ENCODE measurements at regions not wholly inside any gene's neighbourhood (a gene's known extent, or its start where the extent isn't known, plus 50 kb on each side); places are given as distances from the start of the nearest gene placed in this dataset.

DNA sequence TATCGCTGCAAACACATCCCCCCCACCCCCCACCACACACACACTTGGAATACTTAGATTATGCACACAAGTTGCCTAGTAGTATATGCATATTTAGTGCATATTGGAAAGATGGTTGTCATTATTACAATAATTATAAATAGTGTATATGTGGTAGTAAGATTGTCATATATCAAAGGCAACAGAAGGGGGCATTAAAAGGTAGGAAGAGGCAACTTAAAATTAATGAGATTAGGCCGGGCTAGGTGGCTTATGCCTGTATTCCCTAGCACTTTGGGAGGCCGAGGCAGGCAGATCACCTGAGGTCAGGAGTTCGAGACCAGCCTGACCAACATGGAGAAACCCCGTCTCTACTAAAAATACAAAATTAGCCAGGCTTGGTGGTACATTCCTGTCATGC lies 52.1 kb downstream of the GSC start:
- DNase-seq (ENCODE audit: low spot score) = no peak

DNA sequence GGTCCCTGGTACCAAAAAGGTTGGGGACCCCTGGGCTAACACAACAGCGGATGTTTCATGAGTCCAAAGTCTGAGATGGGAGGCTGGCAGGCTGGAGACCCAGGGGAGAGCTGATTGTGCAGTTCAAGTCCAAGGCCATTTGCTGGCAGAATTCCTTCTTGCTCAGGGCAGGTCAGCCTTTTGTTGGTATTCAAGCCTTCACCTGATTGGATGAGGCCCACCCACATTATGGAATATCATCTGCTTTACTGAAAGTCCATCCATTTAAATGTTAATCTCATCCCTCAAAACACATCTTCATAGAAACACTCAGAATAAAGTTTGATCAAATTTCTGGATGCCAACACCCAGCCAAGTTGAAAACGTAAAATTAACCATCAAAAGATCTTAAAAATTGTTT lies 52.9 kb downstream of the GSC start:
- no peak for DNase-seq (ENCODE audit: low spot score)

- no peak for DNase-seq (ENCODE audit: low spot score)
Observed at GRCh38 chr14:94713115-94713514, 56.8 kb downstream of the GSC start.

GRCh38 chr14:94710731-94711130 lies 59.2 kb downstream of the GSC start:
- no peak for DNase-seq (ENCODE audit: low spot score)

GRCh38 chr14:94707494-94707893 lies 62.4 kb downstream of the GSC start:
- DNase-seq (ENCODE audit: low spot score) = no peak

DNA sequence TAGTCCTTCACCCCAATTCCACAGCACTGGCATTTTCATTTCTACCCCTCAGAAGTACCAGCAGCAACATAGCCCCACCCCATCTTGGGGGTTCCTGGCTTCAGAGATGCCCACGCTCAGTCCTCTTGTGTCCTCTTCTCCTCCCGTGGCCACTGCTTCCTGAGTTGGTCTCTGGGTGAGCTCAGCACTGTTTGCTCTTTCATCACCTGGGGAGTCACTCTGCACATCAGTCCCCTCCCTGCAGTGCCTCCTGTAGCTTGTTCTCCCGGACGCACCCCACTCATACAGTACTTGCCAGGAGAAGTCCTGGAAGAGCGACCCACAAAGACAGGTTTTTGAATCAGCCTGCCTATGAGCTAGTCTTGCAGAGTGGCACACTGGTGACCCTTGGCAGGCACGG lies 63.8 kb downstream of the GSC start:
- DNase-seq (ENCODE audit: low spot score) = no peak

DNA sequence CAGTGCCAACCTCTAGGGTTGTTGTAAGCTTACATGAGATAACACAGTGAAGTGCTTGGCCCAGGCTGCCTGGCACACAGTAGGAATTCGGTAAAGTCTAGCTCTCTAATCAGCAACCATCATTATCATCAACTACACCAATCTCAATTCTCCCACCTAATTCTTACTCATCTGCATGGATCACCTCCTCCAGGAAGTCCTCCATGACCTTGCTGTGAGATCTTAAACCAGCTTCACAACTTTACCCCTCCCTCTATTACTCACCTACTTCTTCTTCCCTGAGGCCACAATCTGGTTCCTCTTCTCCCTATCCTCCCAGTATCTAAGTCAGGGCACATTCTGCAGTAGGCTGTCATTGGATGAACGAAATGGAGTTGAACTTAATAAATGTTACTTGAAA lies 67.3 kb downstream of the GSC start:
- no peak for DNase-seq (ENCODE audit: low spot score)

DNA sequence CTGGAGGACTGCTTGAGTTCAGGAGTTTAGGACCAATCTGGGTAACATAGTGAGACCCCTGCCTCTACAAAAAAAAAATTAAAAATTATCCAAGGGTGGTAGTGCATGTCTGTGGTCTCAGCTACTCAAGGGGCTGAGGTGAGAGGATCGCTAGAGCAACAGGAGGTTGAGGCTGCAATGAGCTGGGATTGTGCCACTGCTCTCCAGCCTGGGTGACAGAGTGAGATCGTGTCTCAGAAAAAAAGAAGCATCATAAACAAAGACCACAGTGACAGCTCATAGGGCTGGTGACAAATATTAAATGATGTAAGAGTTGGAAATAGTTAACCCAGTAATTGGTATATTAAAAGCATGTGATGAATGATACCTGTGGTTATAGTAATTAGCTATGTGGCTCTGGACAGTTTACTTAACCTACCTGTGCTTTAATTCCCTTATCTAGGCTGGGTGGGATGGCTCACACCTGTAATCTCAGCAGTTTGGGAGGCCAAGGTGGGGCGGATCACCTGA lies 68.0 kb downstream of the GSC start:
- DNase-seq (ENCODE audit: low spot score) = no peak

GRCh38 chr14:94700336-94700735 lies 69.6 kb downstream of the GSC start:
- no peak for DNase-seq (ENCODE audit: low spot score)

DNA sequence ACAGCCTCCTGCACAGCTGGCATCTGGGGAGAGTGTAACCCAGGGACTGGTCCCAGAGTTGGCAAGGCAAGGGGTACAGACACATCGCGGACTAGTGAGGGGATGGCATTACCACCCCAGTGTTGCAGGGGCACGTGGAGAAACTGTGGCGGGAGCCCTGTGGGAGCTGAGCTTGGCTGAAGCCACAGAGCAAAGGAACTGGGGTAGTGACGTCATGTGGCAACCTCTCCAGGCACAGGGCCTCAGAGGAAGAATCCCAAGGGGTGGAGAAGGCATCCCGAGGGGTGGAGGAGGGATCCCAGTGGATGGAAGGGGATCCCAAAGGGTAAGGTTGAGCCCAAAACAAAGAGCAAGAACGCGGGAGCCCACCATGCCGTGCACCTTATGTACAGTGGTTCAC lies 70.1 kb downstream of the GSC start:
- DNase-seq (ENCODE audit: low spot score) = no peak

DNA sequence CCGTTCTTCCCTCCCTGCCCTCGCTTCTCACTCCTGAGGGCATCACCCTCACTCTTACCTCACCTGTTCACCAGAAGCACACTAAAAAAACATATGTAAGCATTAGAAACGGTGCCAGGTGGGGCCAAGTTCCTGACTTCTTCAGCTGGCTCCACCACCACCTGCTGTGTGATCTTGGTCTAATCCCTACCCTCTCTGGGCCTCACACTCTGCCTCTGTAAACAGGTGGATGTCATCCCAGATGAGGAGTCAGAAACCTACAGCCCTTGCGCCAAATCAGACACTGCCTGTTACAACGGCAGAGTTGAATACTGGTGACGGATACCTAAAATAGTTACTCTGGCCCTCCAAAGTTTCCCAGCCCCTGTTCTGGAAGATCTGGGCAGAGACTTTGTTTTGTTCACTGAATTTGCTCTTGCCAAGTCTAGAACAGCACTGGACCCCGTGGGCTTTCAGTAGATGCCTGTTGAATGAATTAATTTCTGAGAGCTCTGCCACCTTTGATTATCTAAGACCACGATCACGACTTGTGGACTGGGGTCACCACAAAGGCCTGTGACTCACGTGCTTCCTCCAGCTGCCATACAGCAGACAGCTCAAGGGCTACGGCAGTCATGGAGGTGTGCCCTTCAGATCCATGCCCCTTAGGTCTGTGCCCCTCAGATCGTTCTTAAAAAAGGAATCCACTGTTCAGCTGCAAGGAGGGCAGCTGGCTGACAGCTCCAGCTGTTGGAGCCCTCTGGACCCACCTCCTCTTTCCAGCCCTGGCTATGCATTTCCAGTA lies 71.9 kb downstream of the GSC start:
- no peak for DNase-seq (ENCODE audit: low spot score)

- DNase-seq (ENCODE audit: low spot score) = no peak
Observed at GRCh38 chr14:94696518-94696917, 73.4 kb downstream of the GSC start.

DNA sequence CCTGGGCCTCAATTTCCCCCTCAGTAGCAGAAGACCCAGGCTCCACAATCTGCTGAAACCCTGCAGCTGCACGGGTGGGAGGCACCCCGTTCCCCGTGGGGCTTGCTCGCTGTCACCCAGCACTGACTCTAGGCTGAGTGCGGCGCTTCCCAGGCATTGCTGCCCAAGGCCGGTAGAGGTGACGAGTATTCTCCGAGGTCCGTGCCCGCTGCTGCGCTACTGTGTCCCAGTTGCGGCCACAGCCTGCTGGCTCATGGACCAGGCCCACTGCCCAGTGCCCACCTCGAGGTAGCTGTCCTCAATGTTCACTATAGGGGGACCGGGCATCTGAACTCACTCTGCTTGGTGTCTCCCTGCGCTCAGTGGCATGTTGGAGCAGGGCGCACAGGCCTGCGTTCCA lies 74.7 kb downstream of the GSC start:
- no peak for DNase-seq (ENCODE audit: low spot score)

DNA sequence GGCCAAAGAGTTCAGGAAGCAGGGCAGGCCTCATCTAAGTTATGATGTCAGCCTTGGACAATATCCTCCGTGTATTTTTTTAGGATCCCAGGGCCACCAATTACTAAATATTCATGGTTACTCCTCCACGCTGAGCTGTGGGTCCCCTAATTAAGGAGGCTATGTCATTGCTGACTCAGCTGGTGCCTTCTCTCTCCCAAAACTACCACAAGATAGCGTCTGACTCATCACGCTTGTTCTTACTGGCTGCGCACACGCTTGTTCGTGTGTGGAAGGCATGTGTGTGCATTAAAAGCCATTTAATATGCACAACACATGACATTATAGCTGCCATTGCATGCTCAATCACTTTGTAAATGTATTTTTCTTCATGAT lies 78.3 kb downstream of the GSC start:
- no peak for DNase-seq (ENCODE audit: low spot score)

DNA sequence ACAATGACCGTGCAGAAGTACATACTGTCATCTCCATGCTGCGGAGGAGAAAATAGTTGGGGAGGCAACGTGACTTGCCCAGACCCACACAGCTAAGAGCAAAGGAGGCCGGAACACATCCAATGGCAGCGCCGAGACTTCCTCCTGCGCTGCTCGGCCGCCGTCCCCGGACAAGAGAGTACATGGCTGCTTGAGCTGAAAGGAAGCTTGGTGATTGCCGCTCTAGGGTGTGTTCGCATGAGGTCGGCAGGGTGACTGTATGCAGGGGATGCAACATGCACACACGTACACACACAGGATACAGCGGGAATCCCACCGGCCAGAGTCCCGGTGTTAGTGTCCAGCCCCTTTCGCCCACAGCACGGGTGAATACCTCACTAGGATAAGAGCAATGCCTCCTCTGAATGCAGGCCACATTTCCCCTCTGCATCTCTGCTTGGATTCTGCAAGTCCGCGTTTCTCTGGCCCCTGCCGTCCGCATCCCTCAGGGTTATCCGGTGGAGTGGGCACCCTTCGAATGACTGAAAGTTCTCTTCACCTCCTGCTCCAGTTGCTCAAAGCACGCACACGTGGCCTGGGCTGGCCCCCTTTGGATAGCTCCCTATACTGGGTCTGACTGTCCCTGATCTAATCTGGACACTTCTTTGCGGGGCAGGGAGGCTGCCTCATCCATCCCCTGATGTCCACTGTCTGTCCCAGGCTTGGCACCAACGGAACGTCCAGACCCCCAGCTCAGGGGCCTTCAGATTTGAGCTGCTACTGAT lies 78.8 kb downstream of the GSC start:
- DNase-seq (ENCODE audit: low spot score) = no peak

GRCh38 chr14:94690486-94690885 lies 78.3 kb downstream of the SERPINA3 start:
- no peak for DNase-seq (ENCODE audit: low spot score)

GRCh38 chr14:94689985-94690400 lies 77.8 kb downstream of the SERPINA3 start:
- DNase-seq (ENCODE audit: low spot score) = no peak

GRCh38 chr14:94689218-94689984 lies 77.2 kb downstream of the SERPINA3 start:
- peak; percentile 7 for DNase-seq (ENCODE audit: low spot score)

- DNase-seq (ENCODE audit: low spot score) = no peak
Observed at GRCh38 chr14:94686511-94687160, 74.4 kb downstream of the SERPINA3 start.

DNA sequence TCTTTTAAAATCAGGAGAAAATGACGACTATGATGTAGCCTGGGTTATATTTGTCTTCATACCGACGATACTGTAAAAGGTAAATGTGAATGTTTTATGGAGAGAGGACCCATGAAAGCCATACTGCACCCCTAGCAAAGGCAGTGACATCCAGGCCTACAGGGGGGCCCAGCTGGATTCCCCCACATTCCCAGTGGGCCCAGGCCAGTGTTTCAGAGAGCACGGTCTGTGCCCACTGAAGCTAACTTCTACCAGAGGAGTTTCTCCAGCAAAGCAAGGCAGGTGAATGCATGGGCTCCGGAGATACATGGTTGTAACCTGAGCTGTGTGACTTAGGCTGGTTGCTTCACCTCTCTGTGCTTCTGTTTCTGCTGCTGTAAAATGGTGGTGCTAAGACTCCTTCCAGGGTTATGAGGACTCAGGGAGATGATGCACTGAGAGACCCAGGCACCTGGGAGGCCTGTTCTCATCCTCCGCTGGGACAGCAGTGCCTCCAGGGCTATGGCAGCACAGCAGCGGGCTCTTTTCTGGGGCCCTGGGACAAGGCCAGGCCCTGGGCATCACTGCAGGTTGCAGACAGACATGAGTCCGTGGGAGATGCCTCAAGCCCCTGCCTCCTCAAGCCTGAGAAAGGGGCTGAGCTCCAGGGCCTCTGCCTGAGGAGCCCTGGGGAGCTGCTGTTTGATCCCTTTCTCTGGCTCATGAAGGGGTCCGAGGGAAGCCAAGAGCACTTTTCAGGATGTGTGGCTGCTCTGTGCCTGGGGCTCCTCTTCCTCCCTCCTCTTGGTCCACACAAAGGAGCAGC lies 73.7 kb downstream of the SERPINA3 start:
- DNase-seq (ENCODE audit: low spot score) = no peak

DNA sequence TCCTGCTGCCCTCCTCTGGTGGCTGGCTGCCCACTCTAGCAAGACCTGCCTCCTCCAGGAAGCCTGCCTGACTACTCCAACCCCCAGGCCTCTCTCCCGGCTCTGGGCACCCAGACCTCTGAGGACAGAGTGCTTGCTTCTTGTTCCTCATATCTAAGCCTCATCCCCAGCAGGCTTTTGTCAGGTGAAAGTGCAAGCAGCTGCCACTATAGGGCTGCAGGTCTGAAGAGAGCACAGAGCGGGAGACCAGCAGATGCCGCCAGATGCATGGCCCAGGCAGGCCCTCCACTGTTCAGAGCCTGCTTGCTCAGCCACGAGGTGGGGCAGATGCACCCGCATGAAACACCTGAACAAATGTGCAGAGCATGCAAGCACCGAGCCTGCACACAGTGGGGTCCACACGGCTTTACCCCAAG lies 73.0 kb downstream of the SERPINA3 start:
- no peak for DNase-seq (ENCODE audit: low spot score)
